HS-5 (cell line): ENCODE measurements at regions not wholly inside any gene's neighbourhood (a gene's known extent, or its start where the extent isn't known, plus 50 kb on each side); places are given as distances from the start of the nearest gene placed in this dataset.
A peak's percentile ranks its signal among the peaks of the same experiment; 100 is the strongest.
"Not testable (repeated sequence)": the region's sequence is repeated elsewhere in the genome, so short reads cannot be mapped to it uniquely, and the experiment has no call there.

Experiments used
- DNase-seq: peaks from one replicate; pipeline ENCODE4 v3.0.0-alpha.2; 2012; ENCODE audit warnings: low read depth

DNA sequence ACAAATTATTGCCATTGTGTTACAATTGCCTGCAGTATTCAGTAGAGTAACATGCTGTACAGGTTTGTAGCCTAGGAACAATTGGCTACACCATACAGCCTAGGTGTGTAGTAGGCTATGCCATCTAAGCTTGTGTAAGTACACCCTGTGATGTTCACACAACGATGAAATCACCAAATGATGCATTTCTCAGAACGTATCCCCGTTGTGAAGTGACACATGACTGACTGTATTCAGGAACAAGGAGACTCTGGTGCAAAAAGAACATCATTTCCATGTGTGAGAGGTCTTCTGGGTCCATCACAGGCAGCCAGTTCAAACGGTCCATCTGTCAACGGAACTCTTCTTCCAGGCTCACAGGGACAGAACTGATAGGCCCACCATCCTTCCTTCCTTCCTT lies 263.7 kb downstream of the ANAPC1 start:
- DNase-seq: no peak

GRCh38 chr2:111622859-111623258 lies 261.1 kb downstream of the ANAPC1 start:
- DNase-seq: no peak

DNA sequence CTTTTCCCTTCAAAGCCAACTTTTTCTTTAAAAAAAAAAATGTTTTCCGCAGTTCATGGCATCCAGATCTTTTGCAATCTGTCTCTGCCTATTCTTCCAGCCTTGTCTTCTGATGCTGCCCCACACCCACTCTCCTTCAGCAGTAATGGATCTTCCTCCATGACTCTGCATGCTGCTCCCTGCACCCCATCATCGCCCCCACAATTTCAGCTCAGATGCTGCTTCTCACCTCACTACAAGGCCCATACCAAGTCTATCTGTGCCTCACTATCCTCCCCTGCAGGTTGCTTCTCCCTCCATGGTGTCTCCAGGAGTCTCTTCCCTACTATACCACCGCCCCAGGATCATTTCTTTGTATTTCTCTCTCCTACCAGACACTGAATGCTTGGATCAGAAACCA lies 260.6 kb downstream of the ANAPC1 start:
- DNase-seq: no peak

GRCh38 chr2:111624411-111625156 lies 259.4 kb downstream of the ANAPC1 start:
- DNase-seq: peak; percentile 28

GRCh38 chr2:111625157-111625537 lies 258.8 kb downstream of the ANAPC1 start:
- not testable (repeated sequence) for DNase-seq

DNA sequence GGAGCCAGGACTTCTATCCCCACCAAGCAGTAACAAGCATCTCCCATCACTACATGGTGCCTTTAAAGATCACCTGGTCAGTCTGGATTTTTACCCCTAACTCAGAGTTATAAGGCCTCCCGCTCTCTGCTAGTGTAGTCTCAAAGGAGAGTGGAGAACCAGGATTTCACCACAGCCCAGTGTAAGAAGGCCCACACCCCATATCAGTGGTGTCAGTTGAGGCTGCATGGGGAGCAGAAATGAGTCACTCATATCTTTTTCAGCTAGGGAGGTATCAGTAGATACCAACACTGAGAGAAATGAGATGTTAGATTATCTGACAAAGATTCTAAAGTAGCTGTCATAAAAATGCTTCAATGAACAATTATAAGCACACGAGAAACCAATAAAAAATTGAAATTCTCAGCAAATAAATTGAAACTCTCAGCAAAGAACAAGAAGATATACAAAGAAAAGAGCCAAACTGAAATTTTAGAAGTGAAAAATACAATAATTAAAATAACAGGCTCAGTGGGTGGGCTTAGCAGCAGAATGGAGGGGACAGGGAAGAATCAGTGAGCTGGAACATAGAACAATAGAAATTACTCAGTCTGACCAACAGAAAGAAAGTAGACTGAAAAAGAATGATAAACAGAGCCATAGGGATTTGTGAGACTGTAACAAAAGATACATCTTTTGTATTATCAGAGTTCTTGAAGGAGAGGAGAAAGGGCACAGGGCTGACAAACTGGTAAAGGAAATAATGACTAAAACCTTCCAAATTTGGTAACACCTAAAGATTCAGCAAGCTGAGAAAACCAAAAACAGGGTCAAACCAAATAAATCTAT lies 257.7 kb downstream of the ANAPC1 start:
- DNase-seq: no peak

GRCh38 chr2:111626865-111627163 lies 257.2 kb downstream of the ANAPC1 start:
- no peak for DNase-seq

GRCh38 chr2:111627256-111627655 lies 256.7 kb downstream of the ANAPC1 start:
- DNase-seq: no peak

GRCh38 chr2:111628221-111628620 lies 255.8 kb downstream of the ANAPC1 start:
- no peak for DNase-seq

GRCh38 chr2:111629983-111630382 lies 254.0 kb downstream of the ANAPC1 start:
- DNase-seq: no peak

GRCh38 chr2:111632661-111633060 lies 251.3 kb downstream of the ANAPC1 start:
- DNase-seq: no peak

DNA sequence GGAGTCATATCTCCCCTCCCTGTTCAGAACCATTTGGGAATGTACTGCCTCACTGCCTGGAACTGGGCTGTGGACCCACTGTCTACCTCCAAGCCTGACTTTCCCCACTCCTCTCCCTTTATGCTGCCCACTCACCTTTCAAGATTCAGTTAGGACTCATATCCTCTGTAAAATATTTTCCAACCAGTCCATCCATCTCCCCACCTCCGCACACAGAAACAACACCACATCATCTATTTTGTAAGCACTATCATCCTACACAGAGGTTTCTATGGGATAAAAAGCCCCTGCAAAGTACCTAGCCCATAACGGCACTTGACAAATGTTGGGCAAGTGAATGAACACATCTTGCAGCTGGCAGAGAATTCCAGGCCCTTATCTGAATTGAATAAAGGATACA lies 250.8 kb downstream of the ANAPC1 start:
- no peak for DNase-seq

GRCh38 chr2:111633643-111634042 lies 250.3 kb downstream of the ANAPC1 start:
- DNase-seq: no peak

DNA sequence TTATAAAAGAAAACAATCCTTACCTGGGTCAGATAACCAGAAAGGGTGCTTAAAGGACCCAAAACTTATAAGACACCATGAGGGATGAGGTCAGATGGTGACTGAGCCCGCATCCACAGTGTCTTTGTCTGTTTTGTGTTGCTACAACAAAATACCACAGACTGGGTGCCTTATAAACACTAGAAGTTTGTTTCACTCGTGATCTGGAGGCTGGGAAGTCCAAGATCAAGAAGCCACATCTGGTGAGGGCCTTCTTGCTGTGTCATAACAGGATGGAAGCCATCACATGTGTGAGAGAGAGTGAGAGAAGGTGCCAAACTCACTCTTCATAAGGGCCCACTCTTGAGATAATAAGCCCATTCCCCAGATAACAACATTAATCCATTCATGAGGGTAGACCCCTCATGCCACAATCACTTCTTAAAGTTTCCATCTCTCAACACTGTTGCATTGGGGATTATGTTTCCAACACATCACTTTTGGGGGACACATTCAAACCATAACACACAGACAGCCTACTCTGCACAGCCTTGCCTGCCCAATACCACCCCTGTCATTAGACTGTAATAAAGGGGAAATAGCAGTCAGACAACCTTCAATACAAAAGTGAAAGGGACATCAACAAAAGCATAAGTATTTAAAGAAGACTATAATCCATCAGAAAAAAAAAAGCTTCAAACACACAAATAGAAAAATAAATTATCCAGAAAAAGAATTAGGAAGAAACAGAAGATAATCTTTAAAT lies 249.8 kb downstream of the ANAPC1 start:
- DNase-seq: no peak

DNA sequence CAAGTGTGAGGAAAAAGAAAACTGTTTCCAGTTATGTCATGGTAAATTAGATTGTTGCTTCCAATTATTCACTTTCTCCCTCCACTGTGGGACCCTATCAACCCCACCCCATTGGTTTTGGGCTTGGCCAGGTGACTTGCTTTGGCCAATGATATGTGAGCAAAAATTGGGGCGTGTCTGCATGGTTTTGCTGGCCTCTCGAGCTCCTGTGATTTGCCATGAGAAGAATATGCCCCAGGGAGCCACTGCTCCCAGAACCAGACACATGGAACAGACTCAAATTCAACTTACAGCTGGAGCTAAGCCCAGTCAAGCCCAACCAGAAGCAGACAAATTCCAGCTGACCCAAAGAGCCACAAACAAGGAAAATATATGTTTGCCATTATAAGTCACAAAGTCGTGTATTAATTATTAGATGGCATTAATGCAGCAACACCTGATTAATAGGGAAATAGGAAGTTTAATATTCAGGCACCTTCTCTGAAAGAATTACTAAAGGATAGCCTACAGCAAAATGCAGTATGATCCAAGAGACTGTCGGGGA lies 248.9 kb downstream of the ANAPC1 start:
- no peak for DNase-seq

- no peak for DNase-seq
Measured at GRCh38 chr2:111636905-111637304, 247.1 kb downstream of the ANAPC1 start.

GRCh38 chr2:111638274-111638877 lies 245.6 kb downstream of the ANAPC1 start:
- no peak for DNase-seq

- DNase-seq: no peak
Measured at GRCh38 chr2:111640480-111640879, 243.5 kb downstream of the ANAPC1 start.

GRCh38 chr2:111642586-111643327 lies 241.2 kb downstream of the ANAPC1 start:
- DNase-seq: no peak

GRCh38 chr2:111643759-111644158 lies 240.2 kb downstream of the ANAPC1 start:
- DNase-seq: no peak

- DNase-seq: no peak
Measured at GRCh38 chr2:111647359-111647758, 236.6 kb downstream of the ANAPC1 start.

GRCh38 chr2:111652038-111652437 lies 232.0 kb downstream of the ANAPC1 start:
- no peak for DNase-seq
